ENCODE measurements at regions not wholly inside any gene's neighbourhood (a gene's known extent, or its start where the extent isn't known, plus 50 kb on each side); places are given as distances from the start of the nearest gene placed in this dataset.

- DNase-seq (ENCODE audit: low spot score) (no peak), ATAC-seq (ENCODE audit: insufficient number of reproducible peaks, low FRiP score, low read depth) (no peak)
- no peak overlapping the region for H3K4me3 ChIP-seq
- no peak for TF ChIP-seq CTCF (IDR thresholded peaks at IDR 0.05)
- H3K27ac ChIP-seq: no peak overlapping the region
- no peaks in the 10 kb centered on the region for H3K36me3 ChIP-seq
- no peaks in the 10 kb centered on the region for H3K9me3 ChIP-seq
- no peaks in the 10 kb centered on the region for H3K27me3 ChIP-seq (replicated peaks; ENCODE audit: insufficient read depth)
- H3K4me1 ChIP-seq (ENCODE audit: control insufficient read depth in 1 of 2, low read depth in 2 of 2): no peaks in the 10 kb centered on the region
Observed at GRCh38 chr11:43012606-43013005, 299.2 kb upstream of the API5 start.

- no peak for TF ChIP-seq CTCF (IDR thresholded peaks at IDR 0.05)
- DNase-seq (ENCODE audit: low spot score) (no peak), ATAC-seq (ENCODE audit: insufficient number of reproducible peaks, low FRiP score, low read depth) (no peak)
- H3K27ac ChIP-seq: no peak overlapping the region
- no peaks in the 10 kb centered on the region for H3K27me3 ChIP-seq (replicated peaks; ENCODE audit: insufficient read depth)
- H3K36me3 ChIP-seq: no peaks in the 10 kb centered on the region
- H3K9me3 ChIP-seq: no peaks in the 10 kb centered on the region
- no peaks in the 10 kb centered on the region for H3K4me1 ChIP-seq (ENCODE audit: control insufficient read depth in 1 of 2, low read depth in 2 of 2)
- no peak overlapping the region for H3K4me3 ChIP-seq
Observed at GRCh38 chr11:43021466-43021865, 290.3 kb upstream of the API5 start.

- DNase-seq (ENCODE audit: low spot score) (no peak), ATAC-seq (ENCODE audit: insufficient number of reproducible peaks, low FRiP score, low read depth) (no peak)
- no peak for TF ChIP-seq CTCF (IDR thresholded peaks at IDR 0.05)
- no peaks in the 10 kb centered on the region for H3K4me1 ChIP-seq (ENCODE audit: control insufficient read depth in 1 of 2, low read depth in 2 of 2)
- no peaks in the 10 kb centered on the region for H3K36me3 ChIP-seq
- H3K27ac ChIP-seq: no peak overlapping the region
- no peaks in the 10 kb centered on the region for H3K27me3 ChIP-seq (replicated peaks; ENCODE audit: insufficient read depth)
- H3K4me3 ChIP-seq: no peak overlapping the region
- no peaks in the 10 kb centered on the region for H3K9me3 ChIP-seq
Observed at GRCh38 chr11:43034341-43034740, 277.5 kb upstream of the API5 start.

GRCh38 chr11:43035086-43035485 is 276.7 kb upstream of the API5 start:
- Histone ChIP-seq H3K4me1 (ENCODE audit: control insufficient read depth in 1 of 2, low read depth in 2 of 2) (no peaks in the 10 kb centered on the region), H3K9me3 (no peaks in the 10 kb centered on the region), H3K4me3 (no peak overlapping the region), H3K27me3 (replicated peaks; ENCODE audit: insufficient read depth) (no peaks in the 10 kb centered on the region), H3K27ac (no peak overlapping the region), H3K36me3 (no peaks in the 10 kb centered on the region)
- TF ChIP-seq CTCF (IDR thresholded peaks at IDR 0.05): no peak
- DNase-seq (ENCODE audit: low spot score) (no peak), ATAC-seq (ENCODE audit: insufficient number of reproducible peaks, low FRiP score, low read depth) (no peak)

GRCh38 chr11:43053638-43054412 is 258.0 kb upstream of the API5 start:
- no peak for ATAC-seq (ENCODE audit: insufficient number of reproducible peaks, low FRiP score, low read depth)
- Histone ChIP-seq H3K9me3 (no peaks in the 10 kb centered on the region), H3K27ac (no peak overlapping the region), H3K36me3 (no peaks in the 10 kb centered on the region), H3K27me3 (replicated peaks; ENCODE audit: insufficient read depth) (no peaks in the 10 kb centered on the region), H3K4me3 (no peak overlapping the region), H3K4me1 (ENCODE audit: control insufficient read depth in 1 of 2, low read depth in 2 of 2) (no peaks in the 10 kb centered on the region)
- no peak for TF ChIP-seq CTCF (IDR thresholded peaks at IDR 0.05)
- DNase-seq (ENCODE audit: low spot score): no peak
